ENCODE measurements at regions not wholly inside any gene's neighbourhood (a gene's known extent, or its start where the extent isn't known, plus 50 kb on each side); places are given as distances from the start of the nearest gene placed in this dataset.

DNA sequence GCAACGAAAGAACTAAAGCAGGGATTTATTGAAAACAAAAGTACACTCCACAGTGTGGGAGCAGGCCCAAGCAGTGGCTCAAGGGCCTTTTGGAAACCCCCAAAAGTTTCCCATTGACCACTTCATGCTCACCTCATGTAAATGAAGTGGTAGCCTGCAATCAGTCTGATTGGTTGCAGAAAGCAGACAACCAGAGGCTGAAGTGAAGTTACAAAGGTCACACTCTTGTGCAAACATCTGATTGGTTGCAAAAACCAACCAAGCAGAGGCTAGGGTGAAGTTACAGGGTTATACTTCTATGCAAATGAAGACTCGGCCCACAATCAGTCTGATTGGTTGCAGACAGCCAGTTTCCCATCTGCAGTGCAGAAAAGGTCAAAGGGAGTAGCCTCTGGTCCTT, 258.0 kb downstream of the YTHDC2 start:
- TF ChIP-seq POLR2AphosphoS5 (IDR thresholded peaks at IDR 0.05; ENCODE audit: low read depth) (no peak), CTCF (IDR thresholded peaks at IDR 0.05; ENCODE audit: insufficient read depth, low read length) (no peak), GABPA (IDR thresholded peaks at IDR 0.05; ENCODE audit: low read depth) (no peak)

Data from HL-60 (cell line).